ENCODE measurements at regions not wholly inside any gene's neighbourhood (a gene's known extent, or its start where the extent isn't known, plus 50 kb on each side); places are given as distances from the start of the nearest gene placed in this dataset.

- no peak for TF ChIP-seq CTCF (IDR thresholded peaks at IDR 0.05; ENCODE audit: low read depth, low read length, poor library complexity, severe bottlenecking)
- no peak for TF ChIP-seq EZH2phosphoT487 (IDR thresholded peaks at IDR 0.05; ENCODE audit: borderline replicate concordance, low read length)
These were observed 307.2 kb downstream of the SNX13 start for GRCh38 chr7:17633067-17633466.

Data from DOHH2 (cell line).